ENCODE measurements at regions not wholly inside any gene's neighbourhood (a gene's known extent, or its start where the extent isn't known, plus 50 kb on each side); places are given as distances from the start of the nearest gene placed in this dataset.
"Not testable (repeated sequence)": the region's sequence is repeated elsewhere in the genome, so short reads cannot be mapped to it uniquely, and the experiment has no call there.

DNA sequence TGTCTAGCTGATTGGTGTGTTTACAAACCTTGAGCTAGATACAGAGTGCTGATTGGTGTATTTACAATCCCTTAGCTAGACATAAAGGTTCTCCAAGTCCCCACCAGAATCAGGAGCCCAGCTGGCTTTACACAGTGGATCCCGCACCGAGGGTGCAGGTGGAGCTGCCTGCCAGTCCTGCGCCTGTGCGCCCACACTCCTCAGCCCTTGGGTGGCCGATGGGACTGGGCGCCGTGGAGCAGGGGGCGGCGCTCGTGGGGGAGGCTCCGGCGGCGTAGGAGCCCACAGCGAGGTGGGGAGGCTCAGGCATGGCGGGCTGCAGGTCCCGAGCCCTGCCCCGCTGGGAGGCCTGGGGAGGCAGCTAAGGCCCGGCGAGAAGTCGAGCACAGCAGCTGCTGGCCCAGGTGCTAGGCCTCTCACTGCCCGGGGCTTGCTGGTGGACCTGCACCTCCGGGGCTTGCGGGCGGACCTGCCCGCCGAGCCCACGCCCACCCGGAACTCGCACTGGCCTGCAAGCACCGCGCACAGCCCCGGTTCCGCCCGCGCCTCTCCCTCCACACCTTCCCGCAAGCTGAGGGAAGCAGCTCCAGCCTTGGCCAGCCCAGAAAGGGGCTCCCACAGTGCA, 51.0 kb upstream of the CDYL start:
- not testable (repeated sequence) for DNase-seq (ENCODE audit: extremely low read depth, low read depth, low spot score)

GRCh38 chr6:4724727-4725126, 51.5 kb upstream of the CDYL start:
- DNase-seq (ENCODE audit: extremely low read depth, low read depth, low spot score) = not testable (repeated sequence)

- DNase-seq (ENCODE audit: extremely low read depth, low read depth, low spot score) = no peak
Measured at GRCh38 chr6:4723383-4723782, 52.8 kb upstream of the CDYL start.

DNA sequence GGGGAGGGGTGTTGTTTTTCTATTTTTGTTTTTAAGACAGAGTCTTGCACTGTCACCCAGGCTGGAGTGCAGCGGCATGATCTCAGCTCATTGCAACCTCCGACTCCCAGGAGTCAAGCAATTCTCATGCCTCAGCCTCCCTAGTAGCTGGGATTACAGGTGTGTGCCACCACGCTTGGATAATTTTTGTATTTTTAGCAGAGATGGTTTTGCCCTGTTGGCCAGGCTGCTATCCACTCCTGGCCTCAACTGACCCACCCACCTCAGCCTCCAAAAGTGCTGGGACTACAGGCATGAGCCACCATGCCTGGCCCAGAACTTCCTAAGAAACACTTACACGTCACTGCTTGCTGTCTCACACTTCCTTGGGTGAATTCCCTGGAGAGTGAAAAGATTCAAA, 54.8 kb upstream of the CDYL start:
- DNase-seq (ENCODE audit: extremely low read depth, low read depth, low spot score) = not testable (repeated sequence)

DNA sequence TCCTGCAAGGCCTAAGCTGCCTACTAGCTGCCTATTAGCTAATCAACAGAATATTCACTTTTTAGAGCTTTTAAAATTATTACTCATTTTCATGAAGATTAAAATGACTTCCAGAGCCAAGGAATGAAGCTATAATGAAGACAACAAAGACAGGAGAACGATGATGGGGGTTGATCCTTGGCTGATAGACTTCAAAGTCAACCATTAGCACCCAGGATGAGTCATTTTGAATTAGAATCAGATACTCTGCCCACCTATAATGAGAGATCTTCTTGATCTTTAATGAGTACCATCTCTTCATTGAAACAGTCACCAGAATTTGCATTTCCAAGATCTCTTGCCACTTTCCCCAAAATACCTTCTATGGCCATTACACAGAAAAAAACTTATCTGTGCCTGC, 56.7 kb upstream of the CDYL start:
- DNase-seq (ENCODE audit: extremely low read depth, low read depth, low spot score) = no peak

DNA sequence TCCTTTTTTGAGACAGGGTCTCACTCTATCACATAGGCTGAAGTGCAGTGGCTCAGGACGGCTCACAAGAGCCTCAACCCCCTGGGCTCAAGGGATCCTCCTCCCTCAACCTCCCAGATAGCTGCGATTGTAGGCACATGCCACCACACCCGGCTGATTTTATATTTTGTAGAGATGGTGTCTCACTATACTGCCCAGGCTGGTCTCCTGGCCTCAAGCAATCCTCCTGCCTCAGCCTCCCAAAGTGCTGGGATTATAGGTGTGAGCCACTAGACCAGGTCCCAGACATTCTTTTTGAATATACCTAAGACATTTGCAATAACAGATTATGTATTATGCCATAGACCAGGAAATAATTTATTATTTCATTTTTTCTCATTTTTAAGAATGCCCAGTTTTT, 58.3 kb upstream of the CDYL start:
- DNase-seq (ENCODE audit: extremely low read depth, low read depth, low spot score) = no peak

DNA sequence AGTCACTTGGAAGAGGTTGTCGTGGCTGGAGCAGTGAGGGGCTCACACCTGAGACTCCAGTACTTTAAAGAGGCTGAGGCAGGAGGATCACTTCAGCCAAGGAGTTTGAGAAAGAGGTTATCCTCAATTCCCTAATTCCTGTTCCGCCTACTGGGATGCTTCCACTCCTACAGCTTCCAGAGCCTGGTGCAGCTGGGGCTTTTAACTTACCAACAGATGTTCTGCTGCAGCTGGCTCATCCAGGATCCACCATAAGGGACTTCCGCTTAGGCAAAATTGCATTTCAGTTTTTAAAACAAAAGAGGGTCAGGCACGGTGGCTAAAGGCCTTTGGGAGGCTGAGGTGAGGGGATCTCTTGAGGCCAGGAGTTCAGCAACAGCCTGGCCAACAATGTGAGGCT, 59.1 kb upstream of the CDYL start:
- DNase-seq (ENCODE audit: extremely low read depth, low read depth, low spot score) = no peak

- DNase-seq (ENCODE audit: extremely low read depth, low read depth, low spot score) = no peak
Measured at GRCh38 chr6:4714961-4715501, 61.2 kb upstream of the CDYL start.

DNA sequence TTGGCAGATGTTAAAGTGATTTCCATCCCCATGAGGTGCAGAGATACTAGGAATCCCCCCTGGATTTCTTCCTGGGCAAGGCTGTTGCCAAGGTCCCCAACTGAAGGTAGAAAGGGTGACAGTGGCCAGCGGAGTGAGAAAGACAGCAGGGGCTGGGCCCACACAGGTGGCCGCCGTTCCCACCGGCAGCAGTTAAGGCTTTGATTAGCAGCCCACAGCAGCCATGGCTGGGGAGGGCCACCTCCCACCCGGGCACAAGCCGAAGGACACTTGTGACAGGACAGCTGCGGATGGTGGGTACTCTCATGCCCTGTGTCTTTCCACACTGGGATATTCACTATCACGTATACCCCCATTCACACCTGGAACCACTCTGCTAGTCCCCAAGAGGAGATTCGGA, 63.9 kb upstream of the CDYL start:
- no peak for DNase-seq (ENCODE audit: extremely low read depth, low read depth, low spot score)

DNA sequence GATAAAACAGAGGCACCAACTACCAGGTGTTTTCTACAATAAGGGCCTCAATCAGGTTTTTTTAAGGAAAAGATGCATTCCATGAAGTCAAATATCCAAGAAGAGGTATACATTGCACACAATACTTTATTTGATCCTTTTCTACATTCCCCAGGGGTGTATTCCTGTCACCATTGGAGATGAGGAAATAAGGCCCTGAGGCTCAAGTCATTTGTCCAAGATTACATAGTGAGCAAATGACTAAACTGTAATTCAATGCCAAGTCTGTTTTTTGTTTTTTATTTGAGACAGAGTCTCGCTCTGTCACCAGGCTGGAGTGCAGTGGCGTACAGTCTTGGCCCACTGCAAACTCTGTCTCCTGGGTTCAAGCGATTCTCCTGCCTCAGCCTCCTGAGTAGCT, 69.2 kb upstream of the CDYL start:
- DNase-seq (ENCODE audit: extremely low read depth, low read depth, low spot score) = no peak

GRCh38 chr6:4705809-4706208, 70.4 kb upstream of the CDYL start:
- DNase-seq (ENCODE audit: extremely low read depth, low read depth, low spot score) = no peak

DNA sequence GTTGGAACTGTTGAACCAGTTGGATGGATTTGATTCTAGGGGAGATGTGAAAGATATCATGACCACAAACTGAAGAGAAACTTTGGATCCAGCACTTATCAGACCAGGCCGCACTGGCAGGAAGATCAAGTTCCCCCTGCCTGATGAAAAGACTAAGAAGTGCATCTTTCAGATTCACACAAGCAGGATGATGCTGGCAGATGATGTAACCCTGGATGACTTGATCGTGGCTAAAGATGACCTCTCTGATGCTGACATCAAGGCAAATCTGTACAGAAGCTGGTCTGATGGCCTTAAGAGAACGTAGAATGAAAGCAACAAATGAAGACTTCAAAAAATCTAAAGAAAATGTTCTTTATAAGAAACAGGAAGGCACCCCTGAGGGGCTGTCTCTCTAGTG, 72.8 kb upstream of the CDYL start:
- DNase-seq (ENCODE audit: extremely low read depth, low read depth, low spot score) = no peak

DNA sequence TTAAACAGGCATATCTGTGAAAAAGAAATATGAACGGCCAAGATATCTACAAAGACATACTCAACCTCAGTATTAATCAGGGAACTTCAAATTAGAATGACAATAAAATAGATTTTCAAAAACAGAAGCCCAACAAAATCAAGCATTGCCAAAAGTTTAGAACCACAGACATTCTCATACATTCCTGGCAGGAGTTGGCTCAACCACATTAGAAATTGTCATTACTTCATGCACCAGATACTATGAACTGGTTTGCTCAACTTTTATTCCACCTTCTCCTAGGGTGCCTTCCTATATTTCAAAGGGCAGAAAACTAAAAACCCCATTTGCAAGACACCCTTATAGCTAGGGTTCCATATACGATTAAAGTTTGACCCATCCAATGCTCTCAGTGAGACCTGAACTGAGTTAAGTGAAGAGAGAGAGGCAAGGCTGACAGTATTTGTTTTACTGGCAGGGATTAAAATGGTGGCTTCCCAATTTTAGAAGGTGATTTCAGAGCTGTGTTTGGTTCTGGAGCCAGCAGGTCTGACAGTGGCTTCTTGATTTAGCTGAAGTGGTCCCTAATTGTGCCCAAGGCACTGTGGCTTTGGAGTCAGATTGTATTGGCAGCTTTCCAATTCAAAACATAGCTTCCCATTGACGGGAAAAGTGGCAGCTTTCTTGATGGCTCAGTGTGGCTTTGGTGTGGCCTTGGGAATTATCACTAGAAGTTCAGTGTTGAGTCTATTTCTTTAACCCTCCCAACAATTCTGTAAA, 77.1 kb upstream of the CDYL start:
- no peak for DNase-seq (ENCODE audit: extremely low read depth, low read depth, low spot score)

DNA sequence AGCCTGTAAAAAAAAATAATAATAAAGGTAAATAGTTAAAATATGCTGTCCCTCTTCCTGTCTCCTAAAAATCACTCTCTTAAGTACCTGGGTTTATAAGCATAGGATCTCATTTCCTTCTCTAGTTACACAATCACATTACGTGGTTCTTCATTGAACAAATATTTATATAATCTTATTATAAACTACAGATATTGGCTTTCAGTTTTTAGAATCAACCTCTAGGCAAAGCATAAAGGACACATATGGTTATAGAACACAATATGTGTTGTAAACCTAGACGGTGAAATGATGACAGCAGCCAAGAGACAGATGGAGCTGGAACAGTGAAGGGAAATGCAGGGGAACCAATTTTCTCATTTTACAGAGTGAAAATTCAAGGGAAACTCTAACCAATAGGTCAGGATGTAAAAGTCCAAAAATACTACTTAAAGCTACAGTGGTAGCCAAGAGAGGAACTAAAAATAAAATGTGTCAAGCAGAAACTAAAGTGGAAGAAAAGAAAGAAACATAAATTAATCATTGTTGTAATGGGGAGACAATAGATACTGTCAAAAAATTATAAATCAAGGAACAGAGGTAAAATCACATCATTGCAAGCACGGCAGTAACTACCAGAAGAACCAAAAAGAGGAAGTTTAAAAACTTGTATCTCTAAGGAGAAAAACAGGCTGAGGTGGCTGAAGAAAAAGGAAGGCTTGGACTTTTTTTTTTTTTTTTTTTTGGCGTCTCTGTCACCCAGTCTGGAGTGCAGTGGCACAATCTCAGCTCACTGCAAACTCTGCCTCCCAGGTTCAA, 82.8 kb upstream of the CDYL start:
- no peak for DNase-seq (ENCODE audit: extremely low read depth, low read depth, low spot score)

- DNase-seq (ENCODE audit: extremely low read depth, low read depth, low spot score) = no peak
Measured at GRCh38 chr6:4692664-4693063, 83.5 kb upstream of the CDYL start.

GRCh38 chr6:4687989-4688947, 87.9 kb upstream of the CDYL start:
- peak; percentile 45 for DNase-seq (ENCODE audit: extremely low read depth, low read depth, low spot score)

DNA sequence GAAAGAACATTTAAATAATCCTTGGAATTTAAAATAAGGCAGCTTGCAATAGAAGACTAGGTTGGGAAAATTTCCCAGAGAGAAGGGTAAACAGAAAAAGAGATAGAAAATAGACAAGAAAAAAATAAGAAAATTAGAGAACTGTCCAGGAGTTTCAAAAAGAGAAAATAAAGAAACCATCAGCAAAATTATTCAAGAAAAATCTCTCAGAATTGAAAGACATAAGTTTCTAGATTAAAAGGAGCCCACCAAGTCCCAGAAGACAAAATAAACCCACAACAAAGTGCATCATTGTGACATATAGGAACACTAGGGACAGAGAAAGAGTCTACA, 88.6 kb upstream of the CDYL start:
- no peak for DNase-seq (ENCODE audit: extremely low read depth, low read depth, low spot score)

GRCh38 chr6:4682431-4683097, 93.6 kb upstream of the CDYL start:
- no peak for DNase-seq (ENCODE audit: extremely low read depth, low read depth, low spot score)

DNA sequence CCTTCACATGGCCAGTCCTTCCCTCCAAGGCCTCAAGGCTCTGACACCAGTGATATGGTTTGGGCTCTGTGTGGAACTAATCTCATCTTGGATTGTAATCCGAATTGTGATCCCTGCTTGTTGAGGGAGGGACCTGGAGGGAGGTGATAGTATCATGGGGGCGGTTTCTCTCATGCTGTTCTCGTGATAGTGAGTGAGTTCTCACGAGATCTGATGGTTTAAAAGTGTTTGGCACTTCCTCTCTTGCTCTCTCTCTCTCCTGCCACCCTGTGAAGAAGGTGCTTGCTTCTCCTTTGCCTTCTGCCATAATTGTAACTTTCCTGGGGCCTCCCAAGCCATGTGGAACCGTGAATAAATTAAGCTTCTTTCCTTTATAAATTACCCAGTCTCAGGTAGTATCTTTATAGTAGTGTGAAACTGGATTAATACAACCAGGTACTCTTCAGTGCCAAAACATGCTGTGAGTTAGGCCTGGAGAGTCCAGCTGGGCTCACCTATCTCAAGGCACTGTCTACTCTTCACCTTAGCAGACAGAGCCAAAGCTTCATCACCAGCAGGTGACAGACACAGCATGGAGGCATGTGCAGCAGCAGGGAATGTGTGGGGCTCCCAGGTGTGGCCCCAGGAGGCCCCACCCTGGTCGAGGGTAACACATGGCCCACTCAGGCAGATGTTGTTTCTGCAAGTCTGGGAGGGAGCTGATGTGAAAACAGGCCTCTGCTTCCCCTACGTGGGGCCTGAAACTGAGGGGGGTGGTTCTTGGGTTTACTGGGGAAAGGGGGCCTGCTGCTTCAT, 97.5 kb upstream of the CDYL start:
- no peak for DNase-seq (ENCODE audit: extremely low read depth, low read depth, low spot score)

Data from glomerular endothelial cell (primary cell).